Stimulated activated effector memory CD8-positive, alpha-beta T cell treated with anti-CD3 and anti-CD28 coated beads, Interleukin-12 subunit alpha, Interleukin-12 subunit beta, amount 100 ng/mL, for 72 hours (primary cell): ENCODE measurements at regions not wholly inside any gene's neighbourhood (a gene's known extent, or its start where the extent isn't known, plus 50 kb on each side); places are given as distances from the start of the nearest gene placed in this dataset.

Experiments
- ATAC-seq: fragments of 150-1000 bp; cut with Tn5 transposase; 2 replicates; pipeline ENCODE4 v1.10.0; 2021
- DNase-seq, 2 donors: peaks; one replicate each; pipeline ENCODE4 v3.0.0; 2021 to 2022; ENCODE audit warnings: low spot score in 2 of 2
- H3K27ac Mint-ChIP-seq: one replicate; pipeline ENCODE4 v1.8.0; 2022; ENCODE audit warnings: mild to moderate bottlenecking, mixed read lengths
- H3K36me3 Mint-ChIP-seq: one replicate; pipeline ENCODE4 v1.8.0; 2022; ENCODE audit warnings: mild to moderate bottlenecking, mixed read lengths
- H3K4me1 Mint-ChIP-seq: one replicate; pipeline ENCODE4 v1.8.0; 2022; ENCODE audit warnings: mixed read lengths
- H3K4me3 Mint-ChIP-seq: one replicate; pipeline ENCODE4 v1.8.0; 2022; ENCODE audit warnings: mild to moderate bottlenecking, mixed read lengths
- H3K9me3 Mint-ChIP-seq: one replicate; pipeline ENCODE4 v1.8.0; 2022; ENCODE audit warnings: mixed read lengths

- Mint-ChIP-seq H3K4me3 (no peak overlapping the region), H3K36me3 (no peaks in the 10 kb centered on the region), H3K9me3 (no peaks in the 10 kb centered on the region), H3K27ac (no peak overlapping the region), H3K4me1 (no peaks in the 10 kb centered on the region)
- DNase-seq (no peak), ATAC-seq (no peak)
These were observed 157.1 kb downstream of the RAB11FIP2 start for GRCh38 chr10:117889664-117890063.

GRCh38 chr10:117892681-117893220 lies 154.0 kb downstream of the RAB11FIP2 start:
- Mint-ChIP-seq H3K27ac (no peak overlapping the region), H3K36me3 (no peaks in the 10 kb centered on the region), H3K9me3 (peaks cover 6% of the 10 kb centered on the region), H3K4me1 (no peaks in the 10 kb centered on the region), H3K4me3 (no peak overlapping the region)
- DNase-seq (no peak), ATAC-seq (no peak)

- Mint-ChIP-seq H3K4me1 (no peaks in the 10 kb centered on the region), H3K27ac (no peak overlapping the region), H3K9me3 (peaks cover 6% of the 10 kb centered on the region), H3K36me3 (no peaks in the 10 kb centered on the region), H3K4me3 (no peak overlapping the region)
- no peak for DNase-seq
- ATAC-seq: no peak
These were observed 152.4 kb downstream of the RAB11FIP2 start for GRCh38 chr10:117894339-117894738.

- Mint-ChIP-seq H3K4me3 (no peak overlapping the region), H3K9me3 (peaks cover 6% of the 10 kb centered on the region), H3K4me1 (no peaks in the 10 kb centered on the region), H3K27ac (no peak overlapping the region), H3K36me3 (no peaks in the 10 kb centered on the region)
- ATAC-seq (no peak), DNase-seq (no peak)
These were observed 150.2 kb downstream of the RAB11FIP2 start for GRCh38 chr10:117896517-117896916.

GRCh38 chr10:117899181-117899683 lies 147.5 kb downstream of the RAB11FIP2 start:
- DNase-seq (no peak), ATAC-seq (no peak)
- H3K4me3 Mint-ChIP-seq: no peak overlapping the region
- no peak overlapping the region for H3K27ac Mint-ChIP-seq
- peaks cover 6% of the 10 kb centered on the region for H3K9me3 Mint-ChIP-seq
- H3K36me3 Mint-ChIP-seq: no peaks in the 10 kb centered on the region
- no peaks in the 10 kb centered on the region for H3K4me1 Mint-ChIP-seq

- H3K36me3 Mint-ChIP-seq: no peaks in the 10 kb centered on the region
- H3K4me1 Mint-ChIP-seq: no peaks in the 10 kb centered on the region
- DNase-seq (no peak), ATAC-seq (no peak)
- peaks cover 6% of the 10 kb centered on the region for H3K9me3 Mint-ChIP-seq
- H3K27ac Mint-ChIP-seq: no peak overlapping the region
- no peak overlapping the region for H3K4me3 Mint-ChIP-seq
These were observed 146.5 kb downstream of the RAB11FIP2 start for GRCh38 chr10:117900280-117900679.

GRCh38 chr10:117903854-117904253 lies 142.9 kb downstream of the RAB11FIP2 start:
- H3K4me1 Mint-ChIP-seq: no peaks in the 10 kb centered on the region
- H3K9me3 Mint-ChIP-seq: no peaks in the 10 kb centered on the region
- H3K4me3 Mint-ChIP-seq: no peak overlapping the region
- DNase-seq (no peak), ATAC-seq (no peak)
- H3K36me3 Mint-ChIP-seq: no peaks in the 10 kb centered on the region
- H3K27ac Mint-ChIP-seq: no peak overlapping the region

GRCh38 chr10:117905404-117905803 lies 141.3 kb downstream of the RAB11FIP2 start:
- no peaks in the 10 kb centered on the region for H3K9me3 Mint-ChIP-seq
- H3K27ac Mint-ChIP-seq: no peak overlapping the region
- no peak for DNase-seq
- no peaks in the 10 kb centered on the region for H3K36me3 Mint-ChIP-seq
- no peak overlapping the region for H3K4me3 Mint-ChIP-seq
- no peaks in the 10 kb centered on the region for H3K4me1 Mint-ChIP-seq
- ATAC-seq: no peak

GRCh38 chr10:117911684-117912083 lies 135.1 kb downstream of the RAB11FIP2 start:
- DNase-seq (no peak), ATAC-seq (no peak)
- Mint-ChIP-seq H3K36me3 (no peaks in the 10 kb centered on the region), H3K27ac (no peak overlapping the region), H3K9me3 (no peaks in the 10 kb centered on the region), H3K4me3 (no peak overlapping the region), H3K4me1 (no peaks in the 10 kb centered on the region)

- no peaks in the 10 kb centered on the region for H3K9me3 Mint-ChIP-seq
- H3K4me1 Mint-ChIP-seq: no peaks in the 10 kb centered on the region
- no peak for DNase-seq
- no peaks in the 10 kb centered on the region for H3K36me3 Mint-ChIP-seq
- no peak overlapping the region for H3K27ac Mint-ChIP-seq
- no peak overlapping the region for H3K4me3 Mint-ChIP-seq
- ATAC-seq: no peak
These were observed 132.4 kb downstream of the RAB11FIP2 start for GRCh38 chr10:117914334-117914733.

GRCh38 chr10:117920956-117921355 lies 125.8 kb downstream of the RAB11FIP2 start:
- DNase-seq (no peak), ATAC-seq (no peak)
- no peaks in the 10 kb centered on the region for H3K36me3 Mint-ChIP-seq
- H3K4me3 Mint-ChIP-seq: no peak overlapping the region
- H3K9me3 Mint-ChIP-seq: no peaks in the 10 kb centered on the region
- no peak overlapping the region for H3K27ac Mint-ChIP-seq
- no peaks in the 10 kb centered on the region for H3K4me1 Mint-ChIP-seq

GRCh38 chr10:117921421-117921820 lies 125.3 kb downstream of the RAB11FIP2 start:
- H3K4me1 Mint-ChIP-seq: no peaks in the 10 kb centered on the region

GRCh38 chr10:117924820-117925219 lies 121.9 kb downstream of the RAB11FIP2 start:
- no peak overlapping the region for H3K27ac Mint-ChIP-seq
- DNase-seq (no peak), ATAC-seq (no peak)
- H3K4me3 Mint-ChIP-seq: no peak overlapping the region
- no peaks in the 10 kb centered on the region for H3K36me3 Mint-ChIP-seq
- H3K9me3 Mint-ChIP-seq: no peaks in the 10 kb centered on the region
- H3K4me1 Mint-ChIP-seq: no peaks in the 10 kb centered on the region

More at GRCh38 chr10:117921421-117921820, 125.3 kb downstream of the RAB11FIP2 start:
- Mint-ChIP-seq H3K4me3 (no peak overlapping the region), H3K36me3 (no peaks in the 10 kb centered on the region), H3K27ac (no peak overlapping the region), H3K9me3 (no peaks in the 10 kb centered on the region)
- no peak for ATAC-seq
- DNase-seq: no peak

GRCh38 chr10:117925369-117925768 lies 121.4 kb downstream of the RAB11FIP2 start:
- Mint-ChIP-seq H3K4me1 (no peaks in the 10 kb centered on the region), H3K36me3 (no peaks in the 10 kb centered on the region), H3K4me3 (no peak overlapping the region), H3K27ac (no peak overlapping the region), H3K9me3 (no peaks in the 10 kb centered on the region)
- no peak for DNase-seq
- ATAC-seq: no peak

- no peak overlapping the region for H3K27ac Mint-ChIP-seq
- H3K36me3 Mint-ChIP-seq: no peaks in the 10 kb centered on the region
- H3K4me3 Mint-ChIP-seq: no peak overlapping the region
- H3K9me3 Mint-ChIP-seq: no peaks in the 10 kb centered on the region
- no peaks in the 10 kb centered on the region for H3K4me1 Mint-ChIP-seq
- DNase-seq (no peak), ATAC-seq (no peak)
These were observed 120.2 kb downstream of the RAB11FIP2 start for GRCh38 chr10:117926491-117926890.

GRCh38 chr10:117927332-117927731 lies 119.4 kb downstream of the RAB11FIP2 start:
- Mint-ChIP-seq H3K27ac (no peak overlapping the region), H3K4me3 (no peak overlapping the region), H3K4me1 (no peaks in the 10 kb centered on the region), H3K36me3 (no peaks in the 10 kb centered on the region), H3K9me3 (no peaks in the 10 kb centered on the region)
- ATAC-seq (no peak), DNase-seq (no peak)

GRCh38 chr10:117927871-117928270 lies 118.9 kb downstream of the RAB11FIP2 start:
- no peak overlapping the region for H3K4me3 Mint-ChIP-seq
- no peaks in the 10 kb centered on the region for H3K9me3 Mint-ChIP-seq
- ATAC-seq: no peak
- no peaks in the 10 kb centered on the region for H3K4me1 Mint-ChIP-seq
- H3K27ac Mint-ChIP-seq: no peak overlapping the region
- H3K36me3 Mint-ChIP-seq: no peaks in the 10 kb centered on the region
- no peak for DNase-seq
